HG02884 (cell line): ENCODE measurements at regions not wholly inside any gene's neighbourhood (a gene's known extent, or its start where the extent isn't known, plus 50 kb on each side); places are given as distances from the start of the nearest gene placed in this dataset.
"Not testable (repeated sequence)": the region's sequence is repeated elsewhere in the genome, so short reads cannot be mapped to it uniquely, and the experiment has no call there.

ENCODE experiments used
- ATAC-seq: cut with Tn5 transposase; IDR thresholded peaks from one replicate; pipeline ENCODE4 v1.9.1; 2021; ENCODE audit warnings: mild to moderate bottlenecking, moderate library complexity; ENCODE audit not compliant: unreplicated experiment

DNA sequence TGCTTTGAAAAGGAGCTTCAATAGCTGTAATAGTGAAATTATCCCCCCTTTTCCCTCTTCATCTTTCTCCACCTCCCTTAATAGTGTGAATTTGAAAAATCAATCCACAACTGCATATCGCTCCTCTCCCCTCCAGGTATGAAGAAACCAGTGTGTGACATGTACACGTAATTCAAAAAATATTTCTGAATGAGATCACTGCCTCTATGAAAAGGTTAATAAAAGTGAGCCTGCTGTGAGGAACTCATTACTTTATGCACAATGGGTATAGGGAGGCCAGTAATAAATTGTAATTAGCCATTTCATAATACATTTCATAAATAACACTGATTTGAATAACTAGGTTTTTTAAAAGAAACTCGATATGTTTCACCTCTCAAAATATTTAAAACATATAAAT is 209.0 kb upstream of the KYNU start:
- no peak for ATAC-seq

DNA sequence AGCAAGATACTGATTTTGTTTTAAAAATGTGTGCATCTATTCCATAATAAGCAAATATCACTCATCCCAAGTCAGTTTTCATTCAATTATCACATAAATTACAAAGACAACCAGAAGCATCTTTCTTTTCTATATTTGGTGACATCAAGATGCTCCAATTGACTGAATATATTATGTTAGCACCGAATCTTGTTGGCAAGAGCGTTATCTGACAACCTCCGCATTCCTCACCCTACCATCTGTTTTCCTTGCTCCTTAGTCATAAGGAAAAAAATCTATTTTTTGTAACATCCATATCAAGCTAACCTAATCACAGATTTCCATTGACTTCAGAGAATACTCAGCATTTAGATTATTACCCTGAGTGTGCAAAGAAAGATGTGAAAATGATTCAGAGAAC is 212.2 kb upstream of the KYNU start:
- no peak for ATAC-seq

DNA sequence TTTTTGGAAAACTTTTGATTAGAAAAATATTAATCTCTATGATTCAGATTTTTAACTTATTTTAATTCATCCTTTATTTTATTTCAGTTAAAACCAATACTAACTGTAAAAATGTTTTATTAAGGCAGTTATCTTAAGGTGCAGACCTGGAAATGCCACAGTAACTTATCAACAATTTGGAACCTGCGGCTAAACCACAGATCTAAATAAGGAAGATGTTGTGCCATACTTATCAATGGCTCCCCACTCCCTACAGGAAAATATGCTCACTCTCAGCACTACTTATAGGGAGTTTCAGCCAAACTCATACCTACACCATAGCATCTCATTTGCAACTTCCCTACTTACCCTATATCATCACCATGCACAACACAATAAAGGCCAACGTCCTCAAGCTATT is 226.9 kb upstream of the KYNU start:
- ATAC-seq, result no peak

DNA sequence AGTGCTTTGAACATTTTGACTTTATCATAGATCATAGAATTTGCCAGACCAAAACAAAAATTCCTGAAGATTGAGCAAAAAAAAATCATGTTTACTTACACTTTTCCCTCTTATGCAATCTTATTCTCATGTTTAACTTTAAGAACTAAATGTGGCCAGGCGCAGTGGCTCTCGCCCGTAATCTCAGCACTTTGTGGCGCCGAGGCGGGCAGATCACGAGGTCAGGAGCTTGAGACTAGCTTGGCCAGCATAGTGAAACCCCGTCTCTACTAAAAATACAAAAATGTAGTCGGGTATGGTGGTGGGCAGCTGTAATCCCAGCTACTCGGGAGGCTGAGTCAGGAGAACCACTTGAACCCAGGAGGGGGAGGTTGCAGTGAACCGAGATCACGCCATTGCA is 227.9 kb upstream of the KYNU start:
- no peak for ATAC-seq

DNA sequence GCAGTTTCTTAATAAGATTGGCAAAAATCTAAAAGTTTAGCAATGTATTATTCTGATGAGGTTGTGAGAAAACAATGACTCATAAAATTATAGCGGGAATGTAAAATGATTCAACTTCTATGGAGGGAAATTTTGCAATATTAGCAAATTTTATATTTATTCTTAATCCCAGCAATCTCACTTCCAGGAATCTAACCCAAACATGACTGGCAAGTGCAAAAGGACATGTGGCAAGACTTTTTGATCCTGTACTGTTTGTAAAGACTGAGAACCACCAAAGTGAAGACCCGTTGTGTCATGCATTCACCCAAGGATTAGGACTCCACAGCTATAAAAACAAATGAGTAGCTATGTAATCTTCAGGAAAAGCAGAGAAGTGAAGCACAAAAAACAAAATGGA is 234.8 kb upstream of the KYNU start:
- no peak for ATAC-seq

DNA sequence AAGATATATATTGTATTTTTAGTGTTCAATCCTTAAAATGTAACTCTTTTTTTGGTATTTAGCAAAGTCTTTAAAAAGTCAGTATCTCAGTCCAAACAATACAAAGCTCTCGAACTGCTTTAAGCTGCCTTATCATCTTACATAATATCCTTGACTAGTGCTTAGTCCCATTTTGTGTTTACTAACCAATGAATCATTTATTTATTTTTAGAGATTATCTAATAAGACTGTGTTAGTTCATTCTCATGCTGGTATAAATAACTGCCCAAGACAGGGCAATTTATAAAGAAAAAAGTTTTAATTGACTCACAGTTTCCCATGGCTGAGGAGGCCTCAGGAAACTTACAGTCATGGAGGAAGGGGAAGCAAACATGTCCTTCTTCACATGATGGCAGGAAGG is 248.3 kb upstream of the KYNU start:
- no peak for ATAC-seq

DNA sequence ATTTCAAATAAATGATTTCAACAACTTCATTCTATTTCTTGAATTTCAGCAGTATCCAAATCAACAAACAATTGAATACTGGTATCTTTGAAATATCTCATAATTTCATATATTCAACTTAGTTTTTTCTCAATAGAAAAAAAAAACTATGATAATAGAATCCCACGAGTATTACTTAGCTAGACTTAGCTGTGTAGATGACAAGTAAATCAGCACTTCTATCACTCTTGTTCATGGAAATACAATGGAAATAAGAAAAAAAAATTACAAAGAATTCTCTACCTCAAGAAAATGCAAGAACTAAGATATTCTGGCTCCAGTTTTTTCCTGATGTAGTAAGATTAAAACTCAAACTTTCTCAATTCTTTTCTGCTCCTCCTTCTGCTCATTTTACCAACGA is 256.2 kb upstream of the KYNU start:
- ATAC-seq, result no peak

DNA sequence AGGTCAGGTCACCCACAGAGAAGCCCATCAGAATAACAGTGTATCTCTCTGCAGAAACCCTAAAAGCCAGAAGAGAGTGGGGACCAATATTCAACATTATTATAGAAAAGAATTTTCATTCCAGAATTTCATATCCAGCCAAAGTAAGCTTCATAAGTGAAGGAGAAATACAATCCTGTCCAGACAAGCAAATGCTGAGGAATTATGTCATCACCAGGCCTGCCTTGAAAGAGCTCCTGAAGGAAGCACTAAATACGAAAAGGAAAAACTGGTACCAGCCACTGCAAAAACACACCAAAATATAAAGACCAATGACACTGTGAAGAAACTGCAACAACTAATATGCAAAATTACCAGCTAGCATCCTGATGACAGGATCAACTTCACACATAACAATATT is 260.0 kb upstream of the KYNU start:
- ATAC-seq, result no peak

DNA sequence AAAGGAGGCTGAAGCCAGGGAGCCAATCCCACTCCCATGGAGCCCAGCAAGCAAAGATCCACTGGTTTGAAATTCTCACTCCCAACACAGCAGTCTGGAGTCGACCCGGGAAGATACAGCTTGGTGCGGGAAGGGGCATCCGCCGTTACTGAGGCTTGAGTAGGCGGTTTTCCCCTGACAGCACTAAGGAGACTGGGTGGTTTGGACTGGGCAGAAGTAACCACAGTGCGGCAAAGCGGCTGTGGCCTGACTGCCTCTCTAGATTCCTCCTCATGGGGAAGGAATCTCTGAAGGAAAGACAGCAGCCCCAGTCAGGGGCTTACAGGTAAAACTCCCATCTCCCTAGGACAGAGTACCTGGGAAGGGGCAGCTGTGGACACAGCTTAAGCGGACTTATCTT is 261.6 kb upstream of the KYNU start:
- ATAC-seq, result no peak

DNA sequence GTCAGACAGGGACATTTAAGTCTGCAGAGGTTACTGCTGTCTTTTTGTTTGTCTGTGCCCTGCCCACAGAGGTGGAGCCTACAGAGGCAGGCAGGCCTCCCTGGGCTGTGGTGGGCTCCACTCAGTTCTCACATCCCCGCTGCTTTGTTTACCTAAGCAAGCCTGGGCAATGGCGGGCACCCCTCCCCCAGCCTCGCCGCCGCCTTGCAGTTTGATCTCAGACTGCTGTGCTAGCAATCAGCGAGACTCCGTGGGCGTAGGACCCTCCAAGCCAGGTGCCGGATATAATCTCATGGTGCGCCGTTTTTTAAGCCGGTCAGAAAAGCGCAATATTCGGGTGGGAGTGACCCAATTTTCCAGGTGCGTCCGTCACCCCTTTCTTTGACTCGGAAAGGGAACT is 264.3 kb upstream of the KYNU start:
- not testable (repeated sequence) for ATAC-seq

DNA sequence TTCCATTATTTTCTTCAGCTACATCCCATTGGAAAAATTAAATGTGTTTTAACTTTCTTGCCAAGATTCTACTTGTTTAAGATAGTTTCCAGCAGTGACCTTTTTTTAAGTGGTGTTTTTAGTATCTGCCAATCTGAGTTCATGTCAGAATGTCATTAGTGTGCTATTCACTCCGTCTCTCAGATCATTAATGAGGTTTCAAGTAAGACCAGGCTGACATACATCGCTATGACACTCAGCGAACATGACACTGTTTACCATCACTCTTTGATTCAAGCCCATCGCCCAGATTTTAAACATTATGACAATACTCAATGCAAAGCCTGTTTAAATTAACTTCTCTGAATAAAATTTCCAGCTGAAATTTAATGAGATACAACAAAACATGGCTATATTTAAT is 272.0 kb upstream of the KYNU start:
- no peak for ATAC-seq

DNA sequence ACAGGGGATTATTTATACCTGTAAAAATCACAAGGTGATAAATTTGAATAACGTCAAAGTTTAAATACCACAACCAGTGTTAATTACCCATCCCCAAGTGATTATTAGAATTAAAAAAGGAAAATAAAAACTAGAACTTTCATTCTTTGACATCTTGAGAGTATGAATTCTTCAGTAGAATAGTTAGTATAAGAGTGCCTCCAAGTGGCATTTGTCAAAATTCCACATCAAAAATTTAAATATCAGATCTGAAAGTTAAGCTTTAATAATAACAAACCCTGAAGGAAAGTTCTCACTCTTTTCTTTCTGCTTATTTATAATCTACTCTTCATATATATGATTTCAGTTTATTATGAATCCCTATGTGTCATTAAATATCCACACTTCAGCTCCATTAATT is 273.7 kb upstream of the KYNU start:
- no peak for ATAC-seq

DNA sequence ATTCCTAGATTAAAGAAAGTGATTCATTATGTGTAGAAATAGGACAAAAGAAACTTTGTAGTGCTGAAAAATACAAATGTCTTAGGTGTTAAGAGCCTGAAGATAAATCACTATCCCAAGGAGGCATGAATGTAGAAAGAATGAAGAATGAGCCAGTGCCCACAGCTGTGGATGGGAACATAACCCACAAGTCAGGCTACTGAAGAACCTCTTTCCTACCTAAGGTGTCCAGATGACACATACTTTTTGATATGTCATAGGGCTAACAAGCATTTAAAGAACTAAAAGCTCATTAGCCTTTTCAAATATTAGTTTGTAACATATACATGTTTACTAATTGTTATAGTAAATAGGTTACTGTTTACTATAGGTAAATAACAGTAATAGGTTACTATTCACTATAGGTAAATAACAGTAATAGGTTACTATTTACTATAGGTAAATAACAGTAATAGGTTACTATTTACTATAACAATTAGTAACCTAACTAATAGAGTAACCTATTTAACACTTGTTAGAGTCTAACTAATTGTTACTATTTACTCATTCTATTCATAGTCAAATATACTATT is 275.0 kb upstream of the KYNU start:
- no peak for ATAC-seq

DNA sequence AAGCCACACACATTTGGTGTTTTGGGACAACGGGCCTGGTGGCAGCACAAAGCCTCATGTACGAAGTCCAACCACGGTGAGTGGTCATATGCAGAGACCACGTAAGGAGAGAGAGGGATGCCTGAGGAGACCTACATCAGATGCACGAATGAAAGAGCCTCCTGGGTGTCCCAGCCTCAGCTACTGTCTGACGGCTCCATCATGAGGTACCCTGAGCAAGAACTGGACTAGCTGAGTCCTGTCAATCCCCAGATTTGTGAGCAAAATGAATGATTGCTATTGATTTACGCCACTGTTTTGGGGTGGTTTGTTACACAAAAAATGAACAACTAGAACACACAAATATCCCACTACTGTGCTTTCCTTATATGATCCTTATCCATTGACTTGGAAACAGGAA is 275.7 kb upstream of the KYNU start:
- no peak for ATAC-seq

DNA sequence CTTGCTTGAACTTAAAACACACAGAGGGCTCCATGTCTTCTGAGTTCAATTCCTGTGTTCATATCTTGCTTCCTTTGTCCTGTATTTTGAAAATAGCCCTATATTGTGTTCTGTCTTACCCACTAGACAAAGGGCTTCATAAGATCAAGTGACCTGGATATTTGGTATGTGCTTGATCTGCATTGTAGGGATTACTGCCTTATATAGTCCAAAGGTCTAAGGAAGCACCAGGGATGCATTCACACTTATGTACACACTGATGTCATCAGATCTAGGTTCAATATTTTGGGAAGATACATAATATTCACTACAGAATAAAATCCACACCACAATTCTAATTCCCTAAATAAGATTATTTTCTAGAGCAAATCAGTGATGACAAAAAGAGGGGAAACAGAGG is 278.0 kb upstream of the KYNU start:
- no peak for ATAC-seq

DNA sequence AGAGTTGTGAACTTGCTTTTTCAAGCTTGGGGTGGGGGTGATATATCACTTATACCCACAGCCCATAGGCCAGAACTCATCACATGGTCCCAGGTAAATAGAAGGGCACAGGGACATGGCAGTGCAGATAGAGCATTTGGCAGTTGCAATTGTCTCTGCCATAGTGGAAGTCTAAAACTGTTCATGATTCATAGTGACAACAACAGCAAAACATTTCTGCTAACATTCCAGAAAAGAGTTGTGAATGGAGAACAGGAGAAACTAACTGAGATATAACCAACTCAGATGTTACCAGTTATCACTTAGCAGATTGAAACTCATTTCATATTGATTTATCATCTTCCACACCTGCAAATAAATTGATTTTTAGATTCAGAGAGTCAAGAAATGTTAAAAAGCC is 278.6 kb upstream of the KYNU start:
- ATAC-seq, result no peak

DNA sequence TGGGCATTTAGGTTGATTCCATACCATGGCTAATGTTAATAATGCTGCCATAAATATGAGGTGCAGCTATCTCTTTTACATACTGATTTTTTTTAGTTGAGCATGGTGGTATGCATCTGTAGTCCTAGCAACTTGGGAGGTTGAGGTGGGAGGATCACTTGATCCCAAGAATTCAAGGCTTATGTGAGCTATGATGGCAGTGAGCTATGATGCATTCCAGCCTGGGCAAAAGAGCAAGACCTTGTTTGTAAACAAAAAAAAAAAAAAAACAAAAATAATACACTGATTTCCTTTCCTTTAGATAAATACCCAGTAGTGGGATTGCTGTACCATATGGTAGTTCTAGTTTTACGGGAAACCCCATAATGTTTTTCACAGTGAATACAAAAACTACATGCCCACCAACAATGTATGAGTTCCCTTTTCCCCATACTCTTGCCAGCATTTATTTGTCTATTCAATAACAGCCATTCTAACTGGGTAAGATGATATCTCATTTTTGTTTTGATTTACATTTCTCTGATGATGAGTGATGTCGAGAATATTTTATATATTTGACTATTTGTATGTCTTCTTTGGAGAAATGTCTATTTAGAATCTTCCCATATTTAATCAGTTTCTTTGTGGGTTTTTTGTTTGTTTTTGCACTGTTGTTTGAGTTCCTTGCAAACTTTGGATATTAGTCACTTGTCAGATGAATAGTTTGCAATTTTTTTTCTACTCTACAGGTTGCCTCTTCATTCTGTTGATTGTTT is 281.0 kb upstream of the KYNU start:
- ATAC-seq, result no peak

DNA sequence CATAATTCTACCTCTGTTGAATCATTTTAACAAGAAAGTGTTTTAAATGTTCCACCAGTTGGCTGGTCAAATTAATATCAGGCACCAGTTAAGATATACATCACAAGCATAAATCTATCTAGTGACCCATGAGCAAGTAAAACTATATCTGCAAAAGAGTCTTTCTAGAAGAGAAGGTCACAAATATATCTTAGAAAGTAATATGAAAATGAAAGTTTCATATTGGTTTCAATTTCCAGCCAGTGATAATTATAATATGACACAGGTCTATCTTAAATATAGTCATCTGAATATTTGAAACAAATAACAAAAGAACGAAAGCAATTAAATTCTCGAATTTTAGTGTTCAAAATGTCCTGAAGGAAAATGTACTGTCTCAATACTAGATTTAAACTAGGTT is 282.5 kb upstream of the KYNU start:
- no peak for ATAC-seq

DNA sequence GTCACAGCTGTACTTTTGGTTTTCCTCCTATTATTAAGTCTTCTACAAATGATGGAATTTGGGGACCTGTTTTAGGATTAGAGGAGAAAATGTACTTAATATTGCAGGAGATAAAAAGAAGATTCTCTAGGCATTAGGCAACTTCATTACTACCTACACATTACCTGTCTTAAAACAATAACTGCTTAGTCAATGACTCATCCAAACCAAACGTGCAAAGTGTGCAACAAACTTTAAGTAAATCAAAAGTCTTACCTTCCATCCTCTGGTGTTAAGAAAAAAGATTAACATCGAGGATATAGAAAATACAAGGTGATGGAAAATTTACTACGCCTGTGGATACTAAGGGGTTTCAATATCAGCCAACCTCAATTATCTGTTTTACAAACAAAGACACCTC is 285.3 kb upstream of the KYNU start:
- no peak for ATAC-seq

DNA sequence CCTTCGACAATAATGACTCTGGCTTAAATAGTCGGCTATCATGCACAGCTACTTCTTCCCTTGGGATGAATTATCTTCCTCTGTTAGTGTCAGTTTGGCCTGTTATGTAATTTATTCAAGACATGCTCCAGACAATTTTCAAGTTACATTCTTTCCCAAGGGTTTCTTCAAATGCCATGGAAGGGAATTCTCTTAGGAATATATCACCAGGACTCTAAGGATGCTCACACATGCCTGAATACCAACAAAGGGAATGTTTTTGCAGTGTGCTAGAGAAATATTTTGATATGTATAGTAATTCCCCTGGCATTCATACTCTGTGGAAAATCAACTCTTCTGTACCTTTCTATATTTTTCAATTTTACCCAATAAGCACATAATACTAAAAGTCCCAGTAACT is 286.0 kb upstream of the KYNU start:
- ATAC-seq, result no peak

DNA sequence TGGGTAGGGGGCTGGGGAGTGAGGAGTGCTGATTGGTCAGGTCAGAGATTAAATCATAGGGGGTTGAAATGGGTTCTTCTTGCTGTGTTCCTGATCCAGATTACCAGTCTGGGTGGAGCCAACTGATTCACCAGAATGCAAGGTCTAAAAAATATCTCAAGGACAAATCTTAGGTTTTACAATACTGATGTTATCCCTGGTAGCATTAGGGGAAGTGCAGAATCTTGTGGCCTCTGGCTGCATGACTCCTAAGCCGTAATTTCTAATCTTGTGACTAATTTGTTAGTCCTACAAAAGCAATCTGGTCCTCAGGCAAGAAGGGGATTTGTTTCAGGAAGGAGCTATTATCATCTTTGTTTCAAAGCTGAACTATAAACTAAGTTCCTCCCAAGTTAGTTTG is 289.2 kb upstream of the KYNU start:
- no peak for ATAC-seq

DNA sequence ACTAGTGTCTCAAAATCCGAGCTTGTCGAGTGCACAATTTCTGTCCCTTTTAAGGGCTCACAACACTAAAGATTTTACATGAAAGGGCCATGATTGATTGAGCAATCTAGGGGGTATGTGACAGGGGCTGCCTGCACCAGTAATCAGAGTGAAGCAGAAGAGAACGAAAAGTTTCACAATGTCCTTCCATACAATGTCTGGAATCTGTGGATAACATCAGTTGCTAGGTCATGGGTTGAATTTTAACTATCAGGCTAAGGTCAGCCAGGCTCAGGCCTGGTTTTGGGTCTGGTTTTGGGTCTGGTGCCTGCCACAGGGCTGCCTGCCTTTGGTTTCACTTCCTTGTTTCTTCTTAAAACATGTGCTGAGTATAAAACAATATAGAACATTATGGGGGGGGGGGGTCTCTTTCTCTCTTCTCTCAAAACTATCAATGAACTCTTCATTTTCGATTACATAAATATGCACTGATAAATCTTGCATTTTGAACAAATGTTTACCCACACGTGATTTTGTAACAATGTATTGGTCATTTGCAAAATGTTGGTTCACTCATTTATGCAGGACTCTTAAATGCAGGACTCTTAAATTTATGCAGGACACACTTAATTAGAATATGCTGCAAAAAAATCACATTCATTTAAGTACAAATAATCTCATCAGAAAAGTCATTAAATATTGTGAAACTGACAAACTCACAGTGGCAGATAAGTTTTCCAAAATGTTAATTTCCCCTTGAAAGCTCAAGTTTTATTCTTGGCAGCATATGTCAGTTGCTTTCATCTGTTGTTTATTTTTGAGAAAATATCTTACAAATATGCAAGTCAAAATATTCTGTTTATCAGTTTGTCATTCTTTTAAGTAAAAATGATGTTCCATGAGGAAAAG is 290.5 kb upstream of the KYNU start:
- ATAC-seq, result no peak
